Heart right ventricle (tissue), 16 donors: ENCODE measurements at regions not wholly inside any gene's neighbourhood (a gene's known extent, or its start where the extent isn't known, plus 50 kb on each side); places are given as distances from the start of the nearest gene placed in this dataset.

Source experiments
- ATAC-seq, 8 donors: fragments of 200-7000 bp; cut with Tn5 transposase; one replicate each; pipeline ENCODE4 v1.9.1; 2020; ENCODE audit warnings: mild to moderate bottlenecking in 8 of 8, moderate library complexity in 8 of 8, moderate number of reproducible peaks in 1 of 8
- DNase-seq, 2 donors: peaks; one replicate each; pipeline ENCODE4 v3.0.0-alpha.2; 2020
- H3K27ac ChIP-seq, 10 donors: fragments of 200-600 bp; sonication (generic) in 2 of 10; one replicate each; pipeline versions ENCODE4 v1.5.0 to v1.8.0; 2020 to 2022; ENCODE audit warnings: mild to moderate bottlenecking in 3 of 10
- H3K27me3 ChIP-seq, 7 donors: fragments of 200-600 bp; one replicate each; pipeline ENCODE4 v1.8.0; 2021 to 2022; ENCODE audit warnings: mild to moderate bottlenecking in 2 of 7
- H3K36me3 ChIP-seq, 9 donors: fragments of 200-600 bp; sonication (generic) in 1 of 9; one replicate each; pipeline versions ENCODE4 v1.5.0 to v1.8.0; 2020 to 2022; ENCODE audit warnings: mild to moderate bottlenecking in 2 of 9
- H3K4me1 ChIP-seq, 9 donors: fragments of 200-600 bp; sonication (generic) in 1 of 9; one replicate each; pipeline versions ENCODE4 v1.5.0 to v1.8.0; 2020 to 2022; ENCODE audit warnings: mild to moderate bottlenecking in 4 of 9
- H3K4me3 ChIP-seq, 10 donors: fragments of 200-600 bp; sonication (generic) in 2 of 10; one replicate each; pipeline versions ENCODE4 v1.5.0 to v1.8.0; 2020 to 2022; ENCODE audit warnings: mild to moderate bottlenecking in 7 of 10, moderate library complexity in 2 of 10
- H3K9me3 ChIP-seq, 11 donors: fragments of 200-600 bp in 10 of 11; sonication (generic) in 2 of 11; one replicate each; pipeline versions ENCODE4 v1.5.0 to v1.8.0; 2013 to 2022; ENCODE audit warnings: mild to moderate bottlenecking in 2 of 11, control low read depth in 1 of 11, moderate library complexity in 1 of 11
- WGBS, 2 donors: extraction: QIAGEN DNeasy Blood & Tissue Kit; methylation state at CpG; one replicate each; pipeline ENCODE4 v1.1.7; 2013; ENCODE audit warnings: inconsistent platforms in 1 of 2; 5-methylcytosine and 5-hydroxymethylcytosine counted together
- intact Hi-C, 10 donors: fragments of 100-400 bp; cut with DNase I; formaldehyde crosslinking; loops; one replicate each; pipeline versions ENCODE4 v1.11.1 to v1.14.2; 2022
- TF ChIP-seq, protein P1 (sequence below), 9 donors: fragments of 200-600 bp; sonication (generic) in 2 of 9; IDR thresholded peaks; one replicate each; pipeline versions ENCODE4 v1.5.0 to v1.8.0; 2021 to 2022; ENCODE audit warnings: antibody characterized with exemption in 9 of 9, mild to moderate bottlenecking in 5 of 9, moderate library complexity in 1 of 9
- donor health status: Arrhythmogenic right ventricular cardiomyopathy.
- donor health status: ischemic (EF 13 %, LVEDD 7.1; RV severe dilation, severe dysfunction).
- donor health status: healthy with polysubstance abuse.
- donor health status: DM: no; HTN: yes; CAD: no.
- donor health status: DM: no; HTN: no; CAD: no.
- donor health status: ischemic (EF 25% LVEDD 6.9; RV normal size, moderate dysfunction).
- donor health status: ischemic (EF 25% LVEDD 5.7; RV mildly dilated, moderate dysfunction).
- donor health status: healthy.
- donor health status: DM: yes; HTN: yes; CAD: no.
- donor health status: Ischemic cardiomyopathy.
- donor health status: ischemic (EF 35%, LVEDD 5.7; RV mildly dilated, moderate dysfunction).
- donor health status: nonischemic (EF 11% LVEDD 7.7; RV severe dilation, severe dysfunction).
- donor health status: DM: yes; HTN: yes; CAD: no.
- donor health status: PGD.
- donor health status: ischemic (EF 29% LVEDD 5.4; RV normal size, mild dysfunction).
- donor health status: nonischemic (EF 23%, LVEDD 6.1; RV moderate dilation, normal function).

GRCh38 chr22:48688366-48688765, 1139.3 kb downstream of the BRD1 start:
- intact Hi-C loops = no loop called here
- H3K4me3 ChIP-seq = no peak overlapping the region
- H3K27ac ChIP-seq = no peak overlapping the region
- WGBS, 2 donors = 70 to 80% methylated on average over 4 of the region's 4 CpGs
- TF ChIP-seq, protein P1, sequence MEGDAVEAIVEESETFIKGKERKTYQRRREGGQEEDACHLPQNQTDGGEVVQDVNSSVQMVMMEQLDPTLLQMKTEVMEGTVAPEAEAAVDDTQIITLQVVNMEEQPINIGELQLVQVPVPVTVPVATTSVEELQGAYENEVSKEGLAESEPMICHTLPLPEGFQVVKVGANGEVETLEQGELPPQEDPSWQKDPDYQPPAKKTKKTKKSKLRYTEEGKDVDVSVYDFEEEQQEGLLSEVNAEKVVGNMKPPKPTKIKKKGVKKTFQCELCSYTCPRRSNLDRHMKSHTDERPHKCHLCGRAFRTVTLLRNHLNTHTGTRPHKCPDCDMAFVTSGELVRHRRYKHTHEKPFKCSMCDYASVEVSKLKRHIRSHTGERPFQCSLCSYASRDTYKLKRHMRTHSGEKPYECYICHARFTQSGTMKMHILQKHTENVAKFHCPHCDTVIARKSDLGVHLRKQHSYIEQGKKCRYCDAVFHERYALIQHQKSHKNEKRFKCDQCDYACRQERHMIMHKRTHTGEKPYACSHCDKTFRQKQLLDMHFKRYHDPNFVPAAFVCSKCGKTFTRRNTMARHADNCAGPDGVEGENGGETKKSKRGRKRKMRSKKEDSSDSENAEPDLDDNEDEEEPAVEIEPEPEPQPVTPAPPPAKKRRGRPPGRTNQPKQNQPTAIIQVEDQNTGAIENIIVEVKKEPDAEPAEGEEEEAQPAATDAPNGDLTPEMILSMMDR (IDR thresholded peaks at IDR 0.05) = no peak
- DNase-seq (no peak), ATAC-seq (no peak)
- no peaks in the 10 kb centered on the region for H3K9me3 ChIP-seq
- H3K36me3 ChIP-seq = no peaks in the 10 kb centered on the region
- peaks cover 0 to 8% (median 0%) of the 10 kb centered on the region in 7 donors for H3K27me3 ChIP-seq
- H3K4me1 ChIP-seq = no peaks in the 10 kb centered on the region

DNA sequence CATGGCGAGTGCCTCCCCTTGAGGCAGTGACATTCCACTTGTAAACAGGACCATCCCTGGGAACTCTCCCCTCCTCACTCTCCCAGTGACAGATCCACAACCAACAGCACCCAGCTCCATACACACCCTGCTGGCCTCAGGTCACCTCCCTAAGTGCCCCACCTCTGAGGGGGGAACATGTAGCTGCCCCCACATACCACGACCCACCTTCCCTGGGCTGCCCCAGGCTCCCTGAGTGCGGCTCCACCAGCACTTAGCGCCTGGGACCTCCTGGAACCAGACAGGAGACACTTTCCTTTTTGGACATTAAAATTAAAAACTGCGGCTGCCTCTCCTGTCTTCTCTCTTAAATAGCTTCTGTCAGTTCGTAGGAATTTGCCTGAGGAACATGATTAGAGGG, 1140.1 kb downstream of the BRD1 start:
- intact Hi-C loops = no loop called here
- Histone ChIP-seq H3K4me3 (no peak overlapping the region), H3K36me3 (no peaks in the 10 kb centered on the region), H3K27ac (no peak overlapping the region), H3K27me3 (peaks cover 0 to 8% (median 0%) of the 10 kb centered on the region in 7 donors), H3K4me1 (no peaks in the 10 kb centered on the region), H3K9me3 (no peaks in the 10 kb centered on the region)
- TF ChIP-seq, protein P1 (IDR thresholded peaks at IDR 0.05) = no peak
- ATAC-seq (no peak), DNase-seq (no peak)
- WGBS, 2 donors = 79 to 80% methylated on average over 6 of the region's 6 CpGs

DNA sequence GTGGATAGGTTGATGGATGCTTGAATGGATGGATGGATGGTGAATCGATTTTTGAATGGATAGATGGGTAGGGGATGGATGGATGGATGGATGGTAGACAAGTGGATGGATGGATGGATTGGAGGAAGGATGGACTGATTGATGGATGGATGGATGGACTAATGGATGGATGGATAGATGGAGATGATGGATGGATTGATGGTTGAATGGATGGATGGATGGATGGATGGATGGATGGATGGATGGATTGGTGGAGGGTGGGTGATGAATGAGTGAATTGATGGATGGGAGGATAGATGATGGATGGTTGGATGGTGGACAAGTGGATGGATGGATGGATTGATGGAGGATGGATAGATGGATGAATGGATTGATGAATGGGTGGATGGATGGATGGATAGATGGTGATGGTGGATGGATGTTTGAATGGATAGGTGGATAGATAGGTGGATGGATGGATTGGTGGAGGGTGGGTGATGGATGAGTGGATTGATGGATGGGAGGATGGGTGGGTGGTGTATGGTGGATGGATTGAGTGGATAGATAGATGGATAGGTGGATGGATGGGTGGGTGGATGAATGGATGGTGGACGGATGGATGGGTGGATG, 1140.9 kb downstream of the BRD1 start:
- WGBS, 2 donors = 84 to 87% methylated on average over 2 of the region's 2 CpGs

GRCh38 chr22:48685767-48686166, 1141.9 kb downstream of the BRD1 start:
- peaks cover 0 to 4% (median 0%) of the 10 kb centered on the region in 7 donors for H3K27me3 ChIP-seq
- no peak overlapping the region for H3K27ac ChIP-seq
- 93 to 95% methylated on average over 17 of the region's 17 CpGs for WGBS, 2 donors
- TF ChIP-seq, protein P1 (IDR thresholded peaks at IDR 0.05) = no peak
- H3K4me3 ChIP-seq = no peak overlapping the region
- no peaks in the 10 kb centered on the region for H3K9me3 ChIP-seq
- intact Hi-C loops = no loop called here
- DNase-seq = no peak
- ATAC-seq = no peak
- no peaks in the 10 kb centered on the region for H3K4me1 ChIP-seq
- no peaks in the 10 kb centered on the region for H3K36me3 ChIP-seq

More for the DNA sequence above, 1140.9 kb downstream of the BRD1 start:
- ATAC-seq (no peak), DNase-seq (no peak)
- no peaks in the 10 kb centered on the region for H3K9me3 ChIP-seq
- H3K4me3 ChIP-seq = no peak overlapping the region
- TF ChIP-seq, protein P1 (IDR thresholded peaks at IDR 0.05) = no peak
- no peak overlapping the region for H3K27ac ChIP-seq
- no peaks in the 10 kb centered on the region for H3K4me1 ChIP-seq
- no peaks in the 10 kb centered on the region for H3K36me3 ChIP-seq
- intact Hi-C loops = no loop called here
- H3K27me3 ChIP-seq = peaks cover 0 to 8% (median 0%) of the 10 kb centered on the region in 7 donors
